Thyroid gland (tissue), 4 donors: ENCODE measurements at regions not wholly inside any gene's neighbourhood (a gene's known extent, or its start where the extent isn't known, plus 50 kb on each side); places are given as distances from the start of the nearest gene placed in this dataset.

ENCODE experiments used
- CTCF ChIP-seq, 6 experiments: fragments of 200-600 bp in 3 of 6; fragments of 450-650 bp in 3 of 6; sonication (generic) in 3 of 6; IDR thresholded peaks; one replicate each; pipeline ENCODE4 v1.5.1; 2016 to 2019; ENCODE audit warnings: antibody characterized with exemption in 6 of 6, mild to moderate bottlenecking in 2 of 6, inconsistent platforms in 1 of 6, moderate library complexity in 1 of 6
- POLR2A ChIP-seq, 2 donors: fragments of 450-650 bp; IDR thresholded peaks; one replicate each; pipeline ENCODE4 v1.6.1; 2017; ENCODE audit warnings: antibody characterized with exemption in 2 of 2, mild to moderate bottlenecking in 2 of 2, moderate library complexity in 1 of 2

GRCh38 chr7:136230210-136230609 is 253.1 kb upstream of the MTPN start:
- TF ChIP-seq POLR2A (IDR thresholded peaks at IDR 0.05) (no peak), CTCF (IDR thresholded peaks at IDR 0.05) (no peak)
